Smooth muscle cell (in vitro differentiated cells): ENCODE measurements at regions not wholly inside any gene's neighbourhood (a gene's known extent, or its start where the extent isn't known, plus 50 kb on each side); places are given as distances from the start of the nearest gene placed in this dataset.

Experiments
- DNase-seq: peaks from one replicate; lab custom pipeline; 2025; ENCODE audit not compliant: unreplicated experiment; lab: John Stamatoyannopoulos, UW
- H2AFZ ChIP-seq: fragments of 200-600 bp; sonication (generic); 2 replicates; pipeline ENCODE4 v1.6.0; 2016; ENCODE audit warnings: antibody characterized with exemption, low read depth, mild to moderate bottlenecking
- H3F3A ChIP-seq: fragments of 200-600 bp; sonication (generic); 2 replicates; pipeline ENCODE4 v1.6.0; 2017; ENCODE audit warnings: antibody characterized with exemption, low read depth
- H3K27ac ChIP-seq: fragments of 200-600 bp; sonication (generic); 2 replicates; pipeline ENCODE4 v1.5.1; 2016; ENCODE audit warnings: low read depth, mild to moderate bottlenecking
- H3K27me3 ChIP-seq: fragments of 200-600 bp; sonication (generic); 2 replicates; pipeline ENCODE4 v1.6.1; 2016; ENCODE audit warnings: low read depth, mild to moderate bottlenecking
- H3K36me3 ChIP-seq: fragments of 200-600 bp; sonication (generic); 2 replicates; pipeline ENCODE4 v1.5.1; 2016; ENCODE audit warnings: low read depth
- H3K4me1 ChIP-seq: fragments of 200-600 bp; sonication (generic); 2 replicates; pipeline ENCODE4 v1.5.1; 2016; ENCODE audit warnings: low read depth
- H3K4me2 ChIP-seq: fragments of 200-600 bp; sonication (generic); 2 replicates; pipeline ENCODE4 v1.6.0; 2016; ENCODE audit warnings: mild to moderate bottlenecking
- H3K4me3 ChIP-seq: fragments of 200-600 bp; sonication (generic); 2 replicates; pipeline ENCODE4 v1.5.1; 2016; ENCODE audit warnings: mild to moderate bottlenecking
- H3K79me2 ChIP-seq: fragments of 200-600 bp; sonication (generic); 2 replicates; pipeline ENCODE4 v1.6.0; 2016; ENCODE audit warnings: low read depth, mild to moderate bottlenecking
- H3K9ac ChIP-seq: fragments of 200-600 bp; sonication (generic); 2 replicates; pipeline ENCODE4 v1.6.0; 2016; ENCODE audit warnings: low read depth
- H3K9me3 ChIP-seq: fragments of 200-600 bp; sonication (generic); replicated peaks from 2 replicates; pipeline ENCODE4 v1.5.1; 2016; ENCODE audit warnings: low read depth
- H4K20me1 ChIP-seq: fragments of 200-600 bp; sonication (generic); 2 replicates; pipeline ENCODE4 v1.6.0; 2016; ENCODE audit warnings: low read depth
- CTCF ChIP-seq: fragments of 200-600 bp; sonication (generic); IDR thresholded peaks from 2 replicates; pipeline ENCODE4 v1.5.1; 2017; ENCODE audit warnings: borderline replicate concordance, mild to moderate bottlenecking, antibody characterized with exemption; ENCODE audit not compliant: insufficient read depth, poor library complexity, severe bottlenecking
- WGBS: methylation state at CpG from one replicate; pipeline ENCODE4 v1.1.7; 2016; ENCODE audit warnings: low lambda C conversion rate; 5-methylcytosine and 5-hydroxymethylcytosine counted together

GRCh38 chr3:154040283-154040682, 80.9 kb upstream of the ARHGEF26 start:
- Histone ChIP-seq H3K4me2 (no peak overlapping the region), H3K4me3 (no peak overlapping the region), H3K36me3 (no peaks in the 10 kb centered on the region), H3F3A (no peaks in the 10 kb centered on the region), H2AFZ (no peak overlapping the region), H3K79me2 (no peaks in the 10 kb centered on the region), H3K27me3 (no peaks in the 10 kb centered on the region), H3K9ac (no peak overlapping the region), H3K9me3 (no peaks in the 10 kb centered on the region), H3K27ac (no peak overlapping the region), H4K20me1 (no peaks in the 10 kb centered on the region), H3K4me1 (no peaks in the 10 kb centered on the region)
- peak; percentile 27 for TF ChIP-seq CTCF
- DNase-seq, result no peak

- Histone ChIP-seq H3K4me2 (no peak overlapping the region), H2AFZ (no peak overlapping the region), H4K20me1 (no peaks in the 10 kb centered on the region), H3K36me3 (no peaks in the 10 kb centered on the region), H3K4me1 (no peaks in the 10 kb centered on the region), H3K9ac (no peak overlapping the region), H3K79me2 (no peaks in the 10 kb centered on the region), H3F3A (no peaks in the 10 kb centered on the region), H3K27ac (no peak overlapping the region), H3K27me3 (no peaks in the 10 kb centered on the region), H3K9me3 (no peaks in the 10 kb centered on the region), H3K4me3 (no peak overlapping the region)
- no peak for DNase-seq
- no peak for TF ChIP-seq CTCF
- 57% methylated on average over 2 of the region's 2 CpGs for WGBS
These were observed 76.5 kb upstream of the ARHGEF26 start for GRCh38 chr3:154044671-154045070.

- H2AFZ ChIP-seq, result no peak overlapping the region
- no peak for TF ChIP-seq CTCF
- H3K27me3 ChIP-seq, result no peaks in the 10 kb centered on the region
- no peaks in the 10 kb centered on the region for H3K9me3 ChIP-seq
- no peak overlapping the region for H3K4me3 ChIP-seq
- no peaks in the 10 kb centered on the region for H3F3A ChIP-seq
- H3K36me3 ChIP-seq, result no peaks in the 10 kb centered on the region
- DNase-seq, result no peak
- H3K4me1 ChIP-seq, result no peaks in the 10 kb centered on the region
- no peak overlapping the region for H3K4me2 ChIP-seq
- no peak overlapping the region for H3K27ac ChIP-seq
- H3K79me2 ChIP-seq, result no peaks in the 10 kb centered on the region
- H3K9ac ChIP-seq, result no peak overlapping the region
- no peaks in the 10 kb centered on the region for H4K20me1 ChIP-seq
These were observed 71.0 kb upstream of the ARHGEF26 start for GRCh38 chr3:154050216-154050615.

- H3K9ac ChIP-seq, result no peak overlapping the region
- H2AFZ ChIP-seq, result no peak overlapping the region
- no peak overlapping the region for H3K27ac ChIP-seq
- H3F3A ChIP-seq, result no peaks in the 10 kb centered on the region
- no peaks in the 10 kb centered on the region for H3K79me2 ChIP-seq
- no peaks in the 10 kb centered on the region for H3K27me3 ChIP-seq
- peak overlapping the region; percentile 34 for H3K4me2 ChIP-seq
- H3K4me1 ChIP-seq, result no peaks in the 10 kb centered on the region
- H3K36me3 ChIP-seq, result no peaks in the 10 kb centered on the region
- no peaks in the 10 kb centered on the region for H3K9me3 ChIP-seq
- H3K4me3 ChIP-seq, result no peak overlapping the region
- H4K20me1 ChIP-seq, result no peaks in the 10 kb centered on the region
- TF ChIP-seq CTCF, result no peak
- no peak for DNase-seq
These were observed 70.4 kb upstream of the ARHGEF26 start for GRCh38 chr3:154050766-154051165.
